Activated T-helper 17 cell treated with anti-CD3 and anti-CD28 coated beads, Interleukin-2, amount 50 U/mL, for 72 hours (primary cell): ENCODE measurements at regions not wholly inside any gene's neighbourhood (a gene's known extent, or its start where the extent isn't known, plus 50 kb on each side); places are given as distances from the start of the nearest gene placed in this dataset.

Source experiments
- ATAC-seq: fragments of 150-1000 bp; cut with Tn5 transposase; replicated peaks from 2 replicates; pipeline ENCODE4 v1.10.0; 2021; ENCODE audit warnings: mild to moderate bottlenecking, moderate library complexity
- H3K27ac Mint-ChIP-seq: one replicate; pipeline ENCODE4 v1.8.0; 2022; ENCODE audit warnings: mixed read lengths
- H3K27me3 Mint-ChIP-seq: one replicate; pipeline ENCODE4 v1.8.0; 2022; ENCODE audit warnings: mixed read lengths
- H3K36me3 Mint-ChIP-seq: one replicate; pipeline ENCODE4 v1.8.0; 2022; ENCODE audit warnings: low read depth, mild to moderate bottlenecking, mixed read lengths
- H3K4me1 Mint-ChIP-seq: one replicate; pipeline ENCODE4 v1.8.0; 2022; ENCODE audit warnings: mixed read lengths
- H3K4me3 Mint-ChIP-seq: one replicate; pipeline ENCODE4 v1.8.0; 2022; ENCODE audit warnings: mild to moderate bottlenecking, mixed read lengths
- H3K9me3 Mint-ChIP-seq: one replicate; pipeline ENCODE4 v1.8.0; 2022; ENCODE audit warnings: mixed read lengths

- H3K27ac Mint-ChIP-seq, result no peak overlapping the region
- H3K27me3 Mint-ChIP-seq, result no peaks in the 10 kb centered on the region
- H3K9me3 Mint-ChIP-seq, result no peaks in the 10 kb centered on the region
- H3K4me1 Mint-ChIP-seq, result no peaks in the 10 kb centered on the region
- H3K4me3 Mint-ChIP-seq, result no peak overlapping the region
- ATAC-seq, result no peak
- no peaks in the 10 kb centered on the region for H3K36me3 Mint-ChIP-seq
Observed at GRCh38 chr12:85633491-85633890, 202.7 kb downstream of the RASSF9 start.

- peaks cover 11% of the 10 kb centered on the region for H3K9me3 Mint-ChIP-seq
- H3K27ac Mint-ChIP-seq, result no peak overlapping the region
- H3K36me3 Mint-ChIP-seq, result no peaks in the 10 kb centered on the region
- no peaks in the 10 kb centered on the region for H3K4me1 Mint-ChIP-seq
- ATAC-seq, result no peak
- H3K27me3 Mint-ChIP-seq, result no peaks in the 10 kb centered on the region
- no peak overlapping the region for H3K4me3 Mint-ChIP-seq
Observed at GRCh38 chr12:85639834-85640233, 196.4 kb downstream of the RASSF9 start.

DNA sequence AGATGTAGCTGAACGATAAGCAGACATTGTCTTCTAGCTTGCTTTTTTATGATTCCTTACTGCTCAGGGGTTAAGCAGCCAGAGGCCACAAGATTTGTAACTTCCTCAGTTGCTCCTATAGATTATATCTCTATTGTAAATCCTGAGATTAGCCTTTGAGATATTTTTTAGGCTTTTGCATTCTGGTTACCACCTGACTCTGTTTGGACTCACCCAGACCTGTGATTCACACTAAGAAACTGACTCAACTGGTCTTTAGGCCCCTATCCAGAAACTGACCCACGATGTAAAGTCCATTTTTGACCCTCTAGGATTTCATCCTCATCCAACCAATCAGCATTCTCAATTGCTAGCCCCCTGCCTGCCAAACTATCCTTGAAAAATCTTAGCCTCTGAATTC lies 194.4 kb downstream of the RASSF9 start:
- Mint-ChIP-seq H3K9me3 (peaks cover 11% of the 10 kb centered on the region), H3K4me1 (no peaks in the 10 kb centered on the region), H3K4me3 (no peak overlapping the region), H3K27me3 (no peaks in the 10 kb centered on the region), H3K36me3 (no peaks in the 10 kb centered on the region), H3K27ac (no peak overlapping the region)
- no peak for ATAC-seq

- Mint-ChIP-seq H3K4me1 (no peaks in the 10 kb centered on the region), H3K36me3 (no peaks in the 10 kb centered on the region), H3K9me3 (peaks cover 11% of the 10 kb centered on the region), H3K4me3 (no peak overlapping the region), H3K27ac (no peak overlapping the region), H3K27me3 (no peaks in the 10 kb centered on the region)
- no peak for ATAC-seq
Observed at GRCh38 chr12:85642288-85642687, 193.9 kb downstream of the RASSF9 start.

DNA sequence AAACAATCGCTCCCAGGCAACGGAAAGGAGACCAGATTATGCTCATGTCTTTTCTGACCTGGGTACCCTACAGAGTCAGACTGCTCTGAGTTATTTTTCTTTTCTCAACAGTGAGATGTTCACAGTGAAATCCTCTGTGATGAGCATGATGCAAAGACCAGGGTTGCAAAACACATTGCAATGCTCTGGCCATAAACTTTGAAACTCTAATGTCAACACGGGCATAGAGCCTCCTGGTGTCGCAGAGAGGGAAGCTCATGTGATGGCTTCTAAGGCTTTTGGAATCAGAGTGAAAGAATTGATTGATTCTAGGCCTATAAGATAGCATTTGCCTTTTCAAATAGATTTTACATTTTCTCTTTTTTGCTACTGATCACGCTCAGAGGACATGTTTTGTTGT lies 193.4 kb downstream of the RASSF9 start:
- ATAC-seq, result no peak
- Mint-ChIP-seq H3K27me3 (no peaks in the 10 kb centered on the region), H3K36me3 (no peaks in the 10 kb centered on the region), H3K27ac (no peak overlapping the region), H3K4me1 (no peaks in the 10 kb centered on the region), H3K4me3 (no peak overlapping the region), H3K9me3 (peaks cover 11% of the 10 kb centered on the region)

- Mint-ChIP-seq H3K4me3 (no peak overlapping the region), H3K36me3 (no peaks in the 10 kb centered on the region), H3K4me1 (no peaks in the 10 kb centered on the region), H3K9me3 (peaks cover 18% of the 10 kb centered on the region), H3K27ac (no peak overlapping the region), H3K27me3 (no peaks in the 10 kb centered on the region)
- no peak for ATAC-seq
Observed at GRCh38 chr12:85644508-85644907, 191.7 kb downstream of the RASSF9 start.

- Mint-ChIP-seq H3K4me3 (no peak overlapping the region), H3K27ac (no peak overlapping the region), H3K27me3 (no peaks in the 10 kb centered on the region), H3K9me3 (peaks cover 28% of the 10 kb centered on the region), H3K4me1 (no peaks in the 10 kb centered on the region), H3K36me3 (no peaks in the 10 kb centered on the region)
- ATAC-seq, result no peak
Observed at GRCh38 chr12:85653731-85654455, 182.3 kb downstream of the RASSF9 start.

GRCh38 chr12:85654456-85654840 lies 181.8 kb downstream of the RASSF9 start:
- H3K27me3 Mint-ChIP-seq, result no peaks in the 10 kb centered on the region
- H3K4me3 Mint-ChIP-seq, result no peak overlapping the region
- H3K4me1 Mint-ChIP-seq, result no peaks in the 10 kb centered on the region
- no peak for ATAC-seq
- H3K27ac Mint-ChIP-seq, result no peak overlapping the region
- peaks cover 23% of the 10 kb centered on the region for H3K9me3 Mint-ChIP-seq
- no peaks in the 10 kb centered on the region for H3K36me3 Mint-ChIP-seq

GRCh38 chr12:85656561-85656960 lies 179.6 kb downstream of the RASSF9 start:
- H3K4me3 Mint-ChIP-seq, result no peak overlapping the region
- ATAC-seq, result no peak
- H3K9me3 Mint-ChIP-seq, result peaks cover 6% of the 10 kb centered on the region
- no peaks in the 10 kb centered on the region for H3K4me1 Mint-ChIP-seq
- no peak overlapping the region for H3K27ac Mint-ChIP-seq
- no peaks in the 10 kb centered on the region for H3K36me3 Mint-ChIP-seq
- no peaks in the 10 kb centered on the region for H3K27me3 Mint-ChIP-seq

DNA sequence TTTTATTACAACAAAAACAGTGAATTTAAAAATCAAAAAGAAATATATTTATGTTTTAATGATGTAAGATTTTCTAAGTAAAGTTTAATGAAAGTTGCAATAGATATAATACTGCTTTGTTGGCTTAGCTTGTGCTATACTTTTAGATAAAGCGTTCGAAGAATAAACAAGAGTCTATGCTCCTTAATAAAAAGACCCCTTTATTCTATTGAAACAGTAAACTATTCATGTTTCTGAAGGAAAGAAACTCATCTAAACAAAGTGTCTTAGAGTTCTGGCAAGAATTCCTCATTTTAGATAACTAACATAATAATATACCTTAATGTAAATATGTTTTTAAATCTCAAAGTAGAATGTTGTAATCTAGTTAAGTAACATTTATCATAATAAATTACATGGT lies 179.0 kb downstream of the RASSF9 start:
- Mint-ChIP-seq H3K4me3 (no peak overlapping the region), H3K4me1 (no peaks in the 10 kb centered on the region)

DNA sequence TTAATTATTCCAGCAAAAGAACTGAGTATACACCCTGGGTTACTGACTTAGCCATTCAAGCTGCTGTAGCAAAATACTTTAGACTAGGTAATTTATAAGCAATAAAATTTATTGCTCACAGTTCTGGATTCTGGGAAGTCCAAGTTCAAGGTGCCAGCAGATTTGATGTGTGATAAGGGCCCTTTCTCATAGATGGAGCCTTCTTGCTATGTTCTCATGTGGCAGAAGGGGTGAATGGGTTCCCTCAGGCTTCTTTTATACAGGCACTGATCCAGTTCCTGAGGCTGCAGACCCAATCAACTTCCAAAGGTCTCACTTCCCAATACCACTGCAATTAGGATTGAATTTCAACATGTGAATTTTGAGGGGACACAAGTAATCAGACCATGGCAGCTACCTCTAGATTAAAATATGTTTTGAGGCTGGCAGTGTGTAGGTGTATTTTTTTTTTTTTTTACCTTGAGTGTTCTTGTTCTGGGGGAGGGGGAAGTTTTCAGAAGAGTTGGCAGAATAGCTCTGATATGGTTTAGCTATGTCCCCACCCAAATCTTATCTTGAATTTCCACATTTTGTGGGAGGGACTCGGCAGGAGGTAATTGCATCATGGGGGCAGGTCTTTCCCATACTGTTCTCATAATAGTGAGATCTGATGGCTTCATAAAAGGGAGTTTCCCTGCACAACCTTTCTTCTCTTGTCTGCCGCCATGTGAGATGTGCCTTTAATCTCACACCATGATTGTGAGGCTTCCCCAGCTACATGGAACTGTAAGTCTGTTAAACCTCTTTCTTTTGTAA lies 178.2 kb downstream of the RASSF9 start:
- ATAC-seq, result no peak
- peaks cover 9% of the 10 kb centered on the region for H3K9me3 Mint-ChIP-seq
- no peak overlapping the region for H3K4me3 Mint-ChIP-seq
- H3K27me3 Mint-ChIP-seq, result no peaks in the 10 kb centered on the region
- H3K4me1 Mint-ChIP-seq, result no peaks in the 10 kb centered on the region
- no peak overlapping the region for H3K27ac Mint-ChIP-seq
- H3K36me3 Mint-ChIP-seq, result no peaks in the 10 kb centered on the region

More for the DNA sequence above, 179.0 kb downstream of the RASSF9 start:
- ATAC-seq, result no peak
- H3K9me3 Mint-ChIP-seq, result peaks cover 5% of the 10 kb centered on the region
- H3K27ac Mint-ChIP-seq, result no peak overlapping the region
- no peaks in the 10 kb centered on the region for H3K36me3 Mint-ChIP-seq
- no peaks in the 10 kb centered on the region for H3K27me3 Mint-ChIP-seq

DNA sequence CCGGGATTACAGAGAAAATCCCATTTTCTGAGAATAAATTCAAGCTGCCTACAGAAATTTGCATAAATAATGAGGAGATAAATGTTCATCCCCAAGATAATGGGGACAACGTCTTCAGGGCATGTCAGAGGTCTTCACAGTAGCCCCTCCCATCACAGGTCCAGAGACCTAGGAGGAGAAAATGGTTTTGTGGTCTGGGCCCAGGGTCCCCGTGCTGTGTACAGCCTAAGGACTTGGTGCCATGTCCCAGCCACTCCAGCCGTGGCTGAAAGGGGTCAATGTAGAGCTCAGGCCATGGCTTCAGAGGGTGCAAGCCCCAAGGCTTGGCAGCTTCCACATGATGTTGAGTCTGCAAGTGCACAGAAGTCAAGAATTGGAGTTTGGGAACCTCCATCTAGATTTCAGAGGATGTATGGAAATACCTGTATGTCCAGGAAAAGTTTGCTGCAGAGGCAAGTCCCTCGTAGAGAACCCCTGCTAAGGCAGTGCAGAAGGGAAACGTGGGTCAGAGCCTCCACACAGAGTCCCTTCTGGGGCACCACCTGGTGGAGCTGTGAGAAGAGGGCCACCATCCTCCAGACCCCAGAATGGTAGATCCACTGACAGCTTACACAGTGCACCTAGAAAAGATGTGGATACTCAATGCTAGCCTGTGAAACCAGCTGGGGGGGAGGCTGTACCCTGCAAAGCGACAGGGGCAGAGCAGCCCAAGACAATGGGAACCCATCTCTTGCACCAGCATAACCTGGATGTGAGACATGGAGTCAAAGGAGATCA lies 176.3 kb downstream of the RASSF9 start:
- no peaks in the 10 kb centered on the region for H3K4me1 Mint-ChIP-seq
- no peaks in the 10 kb centered on the region for H3K36me3 Mint-ChIP-seq
- H3K9me3 Mint-ChIP-seq, result peaks cover 9% of the 10 kb centered on the region
- no peak for ATAC-seq
- no peak overlapping the region for H3K27ac Mint-ChIP-seq
- H3K4me3 Mint-ChIP-seq, result no peak overlapping the region
- H3K27me3 Mint-ChIP-seq, result no peaks in the 10 kb centered on the region

DNA sequence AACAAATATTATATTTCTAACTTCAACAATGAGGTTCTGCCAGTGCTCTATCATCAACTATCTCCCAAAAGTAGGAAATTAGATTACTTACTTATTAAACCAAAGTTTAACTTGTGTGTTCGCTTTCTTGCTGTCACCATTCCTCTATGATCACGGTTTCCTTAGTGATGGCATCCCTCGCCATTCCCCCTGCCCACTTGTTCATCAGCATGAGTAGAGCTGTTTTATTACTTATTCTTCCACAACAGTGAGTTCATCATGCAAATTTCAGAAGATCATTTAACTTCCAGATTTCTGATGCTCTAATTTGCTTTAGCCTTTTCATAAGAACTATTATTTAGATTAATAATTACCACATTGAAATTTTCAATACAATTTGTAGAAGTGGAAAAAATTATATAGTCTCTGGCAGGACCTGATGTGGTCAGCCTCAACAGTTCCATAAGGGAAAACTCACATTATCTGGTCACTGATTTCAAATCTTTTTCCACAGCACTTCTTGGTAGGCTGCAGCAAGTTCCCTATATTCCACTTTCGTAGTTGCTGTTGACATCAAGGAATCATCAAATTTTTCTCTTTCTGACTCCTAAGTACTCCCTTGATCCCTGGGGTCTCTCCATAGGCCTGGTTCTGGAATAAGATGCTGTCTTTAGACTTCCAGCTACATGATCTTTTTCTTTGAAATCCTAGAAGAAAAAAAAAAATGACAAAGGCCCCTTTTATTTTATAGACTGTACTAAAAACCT lies 174.6 kb downstream of the RASSF9 start:
- Mint-ChIP-seq H3K27ac (no peak overlapping the region), H3K4me3 (no peak overlapping the region), H3K4me1 (no peaks in the 10 kb centered on the region), H3K9me3 (peaks cover 9% of the 10 kb centered on the region), H3K36me3 (no peaks in the 10 kb centered on the region), H3K27me3 (no peaks in the 10 kb centered on the region)
- no peak for ATAC-seq

DNA sequence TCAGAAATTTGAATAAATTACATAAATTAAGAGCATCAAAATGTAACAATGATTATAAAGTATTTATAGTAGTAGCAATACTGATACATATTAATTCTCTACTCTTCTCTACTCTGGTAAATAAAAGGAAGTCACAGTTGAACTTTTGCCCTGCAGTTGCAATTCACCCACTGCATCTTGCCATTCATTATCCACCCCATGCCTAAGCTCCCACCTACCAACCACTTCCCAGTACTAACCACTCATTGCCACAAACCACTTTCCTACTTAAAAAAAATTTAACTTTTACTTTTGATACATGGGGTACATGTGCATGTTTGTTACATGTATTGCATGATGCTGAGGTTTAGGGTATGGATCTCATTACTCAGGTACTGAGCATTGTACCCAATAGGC lies 174.0 kb downstream of the RASSF9 start:
- no peak overlapping the region for H3K27ac Mint-ChIP-seq
- no peak overlapping the region for H3K4me3 Mint-ChIP-seq
- ATAC-seq, result no peak
- no peaks in the 10 kb centered on the region for H3K36me3 Mint-ChIP-seq
- H3K4me1 Mint-ChIP-seq, result no peaks in the 10 kb centered on the region
- no peaks in the 10 kb centered on the region for H3K27me3 Mint-ChIP-seq
- H3K9me3 Mint-ChIP-seq, result peaks cover 9% of the 10 kb centered on the region
